ENCODE measurements at regions not wholly inside any gene's neighbourhood (a gene's known extent, or its start where the extent isn't known, plus 50 kb on each side); places are given as distances from the start of the nearest gene placed in this dataset.
"Not testable (repeated sequence)": the region's sequence is repeated elsewhere in the genome, so short reads cannot be mapped to it uniquely, and the experiment has no call there.

GRCh38 chr6:66995669-66996068, 1288.6 kb upstream of the EYS start:
- POLR2A ChIA-PET: no interaction called here
- TF ChIP-seq TARDBP (IDR thresholded peaks at IDR 0.05) (no peak), FOXK2 (IDR thresholded peaks at IDR 0.05) (no peak), ELF4 (IDR thresholded peaks at IDR 0.05) (no peak), LEF1 (IDR thresholded peaks at IDR 0.05; ENCODE audit: borderline replicate concordance) (no peak), ARNT (IDR thresholded peaks at IDR 0.05) (no peak), BHLHE40 (IDR thresholded peaks at IDR 0.05; ENCODE audit: borderline replicate concordance) (no peak), PKNOX1 (IDR thresholded peaks at IDR 0.05) (no peak), SP1 (IDR thresholded peaks at IDR 0.05) (no peak), SUZ12 (IDR thresholded peaks at IDR 0.05) (no peak), CTBP1 (IDR thresholded peaks at IDR 0.05; ENCODE audit: borderline replicate concordance) (no peak), L3MBTL2 (conservative IDR thresholded peaks at IDR 0.05) (no peak)
- DNase-seq (ENCODE audit: extremely low spot score): no peak
- CTCF ChIA-PET: no interaction called here

- DNase-seq (ENCODE audit: extremely low spot score); CTCF ChIA-PET; POLR2A ChIA-PET: not testable (repeated sequence)
Measured at GRCh38 chr6:66993708-66994107, 1286.7 kb upstream of the EYS start.

GRCh38 chr6:66993272-66993671, 1286.2 kb upstream of the EYS start:
- DNase-seq (ENCODE audit: extremely low spot score): no peak
- TF ChIP-seq NFRKB (IDR thresholded peaks at IDR 0.05): no peak
- no peak for TF ChIP-seq TARDBP (IDR thresholded peaks at IDR 0.05)
- no peak for TF ChIP-seq FOXK2 (IDR thresholded peaks at IDR 0.05)
- TF ChIP-seq ARNT (IDR thresholded peaks at IDR 0.05): no peak
- CTCF ChIA-PET: no interaction called here
- POLR2A ChIA-PET: no interaction called here

- no peak for DNase-seq (ENCODE audit: extremely low spot score)
- TF ChIP-seq ZNF384 (IDR thresholded peaks at IDR 0.05) (no peak), CTBP1 (IDR thresholded peaks at IDR 0.05; ENCODE audit: borderline replicate concordance) (no peak), FOXM1 (IDR thresholded peaks at IDR 0.05; ENCODE audit: borderline replicate concordance) (no peak), TARDBP (IDR thresholded peaks at IDR 0.05) (no peak), L3MBTL2 (conservative IDR thresholded peaks at IDR 0.05) (no peak), SUZ12 (IDR thresholded peaks at IDR 0.05) (no peak), ELF4 (IDR thresholded peaks at IDR 0.05) (no peak), FOXA1 (IDR thresholded peaks at IDR 0.05) (no peak), FOXK2 (IDR thresholded peaks at IDR 0.05) (no peak), NFRKB (IDR thresholded peaks at IDR 0.05) (no peak), ARNT (IDR thresholded peaks at IDR 0.05) (no peak), HDGF (IDR thresholded peaks at IDR 0.05; ENCODE audit: borderline replicate concordance) (no peak)
- ChIA-PET POLR2A (no interaction called here), CTCF (no interaction called here)
Measured at GRCh38 chr6:66992660-66993059, 1285.6 kb upstream of the EYS start.

- CTCF ChIA-PET: no interaction called here
- POLR2A ChIA-PET: no interaction called here
- TF ChIP-seq ELF4 (IDR thresholded peaks at IDR 0.05) (no peak), ARNT (IDR thresholded peaks at IDR 0.05) (no peak), L3MBTL2 (conservative IDR thresholded peaks at IDR 0.05) (no peak), FOXM1 (IDR thresholded peaks at IDR 0.05; ENCODE audit: borderline replicate concordance) (no peak), FOXK2 (IDR thresholded peaks at IDR 0.05) (no peak), FOXA1 (IDR thresholded peaks at IDR 0.05) (no peak), SP1 (IDR thresholded peaks at IDR 0.05) (no peak), LEF1 (IDR thresholded peaks at IDR 0.05; ENCODE audit: borderline replicate concordance) (no peak), CTBP1 (IDR thresholded peaks at IDR 0.05; ENCODE audit: borderline replicate concordance) (no peak), ZNF384 (IDR thresholded peaks at IDR 0.05) (no peak)
- no peak for DNase-seq (ENCODE audit: extremely low spot score)
Measured at GRCh38 chr6:66986940-66987339, 1279.9 kb upstream of the EYS start.

GRCh38 chr6:66985816-66986215, 1278.8 kb upstream of the EYS start:
- ChIA-PET CTCF (no interaction called here), POLR2A (no interaction called here)
- no peak for TF ChIP-seq SUZ12 (IDR thresholded peaks at IDR 0.05)
- TF ChIP-seq PKNOX1 (IDR thresholded peaks at IDR 0.05): no peak
- no peak for TF ChIP-seq LEF1 (IDR thresholded peaks at IDR 0.05; ENCODE audit: borderline replicate concordance)
- TF ChIP-seq ZNF384 (IDR thresholded peaks at IDR 0.05): no peak
- TF ChIP-seq HDGF (IDR thresholded peaks at IDR 0.05; ENCODE audit: borderline replicate concordance): no peak
- no peak for TF ChIP-seq BHLHE40 (IDR thresholded peaks at IDR 0.05; ENCODE audit: borderline replicate concordance)
- no peak for TF ChIP-seq L3MBTL2 (conservative IDR thresholded peaks at IDR 0.05)
- no peak for TF ChIP-seq ELF4 (IDR thresholded peaks at IDR 0.05)
- no peak for TF ChIP-seq ARNT (IDR thresholded peaks at IDR 0.05)
- TF ChIP-seq TARDBP (IDR thresholded peaks at IDR 0.05): no peak
- TF ChIP-seq FOXK2 (IDR thresholded peaks at IDR 0.05): no peak
- no peak for TF ChIP-seq FOXA1 (IDR thresholded peaks at IDR 0.05)
- no peak for TF ChIP-seq SP1 (IDR thresholded peaks at IDR 0.05)
- TF ChIP-seq CTBP1 (IDR thresholded peaks at IDR 0.05; ENCODE audit: borderline replicate concordance): no peak
- no peak for TF ChIP-seq NFRKB (IDR thresholded peaks at IDR 0.05)
- TF ChIP-seq FOXM1 (IDR thresholded peaks at IDR 0.05; ENCODE audit: borderline replicate concordance): no peak
- DNase-seq (ENCODE audit: extremely low spot score): no peak

GRCh38 chr6:66970373-66970772, 1263.3 kb upstream of the EYS start:
- no peak for DNase-seq (ENCODE audit: extremely low spot score)
- ChIA-PET CTCF (no interaction called here), POLR2A (no interaction called here)
- TF ChIP-seq CTBP1 (IDR thresholded peaks at IDR 0.05; ENCODE audit: borderline replicate concordance): no peak
- no peak for TF ChIP-seq FOXK2 (IDR thresholded peaks at IDR 0.05)
- no peak for TF ChIP-seq SUZ12 (IDR thresholded peaks at IDR 0.05)
- no peak for TF ChIP-seq NFRKB (IDR thresholded peaks at IDR 0.05)
- no peak for TF ChIP-seq LEF1 (IDR thresholded peaks at IDR 0.05; ENCODE audit: borderline replicate concordance)
- TF ChIP-seq PKNOX1 (IDR thresholded peaks at IDR 0.05): no peak
- TF ChIP-seq FOXM1 (IDR thresholded peaks at IDR 0.05; ENCODE audit: borderline replicate concordance): no peak
- TF ChIP-seq HDGF (IDR thresholded peaks at IDR 0.05; ENCODE audit: borderline replicate concordance): no peak
- TF ChIP-seq BHLHE40 (IDR thresholded peaks at IDR 0.05; ENCODE audit: borderline replicate concordance): no peak
